GDM1 (cell line): ENCODE measurements at regions not wholly inside any gene's neighbourhood (a gene's known extent, or its start where the extent isn't known, plus 50 kb on each side); places are given as distances from the start of the nearest gene placed in this dataset.
"Not testable (repeated sequence)": the region's sequence is repeated elsewhere in the genome, so short reads cannot be mapped to it uniquely, and the experiment has no call there.

Experiments
- DNase-seq: peaks from one replicate; lab custom pipeline; 2025; lab: John Stamatoyannopoulos, UW

DNA sequence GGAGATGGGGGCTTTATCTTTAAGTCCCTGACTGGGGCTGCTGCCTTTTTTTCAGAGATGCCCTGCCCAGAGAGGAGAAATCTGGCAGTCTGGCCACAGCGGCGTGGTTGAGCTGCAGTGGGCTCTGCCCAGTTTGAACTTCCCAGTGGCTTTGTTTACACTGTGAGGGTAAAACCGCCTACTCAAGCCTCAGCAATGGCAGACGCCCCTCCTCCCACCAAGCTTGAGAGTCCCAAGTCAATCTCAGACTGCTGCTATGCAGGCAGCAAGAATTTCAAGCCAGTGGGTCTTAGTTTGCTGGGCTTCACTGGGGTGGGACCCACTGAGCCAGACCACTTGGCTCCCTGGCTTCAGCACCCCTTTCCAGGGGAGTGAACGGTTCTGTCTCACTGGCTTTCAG is 76.4 kb upstream of the DNAJC1 start:
- DNase-seq = not testable (repeated sequence)

DNA sequence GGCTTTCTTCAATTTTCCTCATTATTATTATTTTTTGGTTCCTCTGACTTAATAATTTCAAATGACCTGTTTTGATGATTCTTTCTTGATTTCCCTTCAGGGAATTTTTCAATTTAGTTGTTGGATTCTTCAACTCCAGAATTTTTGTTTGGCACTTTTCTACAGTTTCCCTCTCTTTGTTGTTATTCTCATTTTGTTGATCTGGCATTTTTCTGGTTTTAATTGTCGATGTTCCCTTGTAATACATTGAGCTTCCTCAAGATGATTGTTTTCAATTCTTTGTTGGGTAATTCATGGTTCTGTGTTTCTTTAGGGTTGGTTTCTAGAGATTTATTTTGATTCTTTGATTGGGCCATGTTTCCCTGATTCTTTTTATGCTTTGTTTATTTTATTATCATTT is 67.8 kb upstream of the DNAJC1 start:
- no peak for DNase-seq

DNA sequence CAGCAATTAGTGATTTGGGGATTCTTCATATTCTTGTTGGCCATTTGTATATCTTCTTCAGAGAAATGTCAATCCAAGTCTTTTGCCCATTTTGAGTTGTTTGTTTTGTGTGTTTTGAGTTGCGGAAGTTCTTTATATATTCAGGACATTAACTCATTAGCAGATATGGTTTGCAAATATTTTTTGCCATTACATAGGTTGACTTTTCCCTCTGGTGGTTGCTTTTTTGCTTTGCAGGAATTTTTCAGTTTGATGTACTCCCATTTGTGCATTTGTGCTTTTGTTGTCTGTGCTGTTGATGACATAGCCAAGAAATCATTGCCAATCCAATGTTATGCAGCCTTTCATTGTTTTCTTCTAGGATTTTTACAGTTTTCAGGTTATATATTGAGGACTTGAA is 63.6 kb upstream of the DNAJC1 start:
- no peak for DNase-seq

- not testable (repeated sequence) for DNase-seq
Measured at GRCh38 chr10:22060984-22061383, 57.5 kb upstream of the DNAJC1 start.

DNA sequence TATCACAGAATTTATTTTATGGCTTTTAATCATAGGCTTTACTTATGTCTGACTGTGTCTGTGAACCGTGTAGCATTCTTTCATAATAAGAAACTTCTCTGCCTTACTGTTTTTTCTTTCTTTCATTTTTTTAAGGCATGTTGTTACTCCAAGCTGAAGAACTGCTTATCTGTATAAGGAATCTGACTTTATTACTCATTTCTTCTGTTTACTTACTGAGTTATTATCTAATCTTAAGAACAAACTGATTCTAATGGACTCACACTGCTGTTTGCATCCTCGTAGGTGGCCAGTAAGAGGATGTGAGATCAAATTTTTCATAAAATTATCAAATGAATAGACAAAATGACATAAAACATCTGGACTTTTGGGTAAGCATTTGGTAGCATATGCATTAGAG is 54.7 kb upstream of the DNAJC1 start:
- DNase-seq = no peak

DNA sequence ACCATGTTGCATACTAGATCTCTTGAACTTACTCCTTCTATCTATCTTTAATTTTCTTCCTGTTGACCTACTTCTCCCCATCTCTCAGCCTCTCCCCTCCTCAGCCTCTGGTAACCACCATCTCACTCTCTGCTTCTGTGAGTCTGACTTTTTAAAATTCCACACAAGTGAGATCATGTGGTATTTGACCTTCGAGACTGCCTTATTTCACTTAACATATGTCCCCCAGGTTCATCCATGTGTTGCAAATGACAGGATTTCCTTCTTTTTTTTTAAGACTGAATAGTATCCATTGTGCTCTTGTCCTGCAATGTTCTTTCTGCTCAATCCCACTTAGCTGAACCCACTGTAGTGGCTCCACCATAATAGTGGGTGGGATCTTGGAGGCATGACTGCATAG is 51.4 kb upstream of the DNAJC1 start:
- no peak for DNase-seq
